GM19328 (cell line): ENCODE measurements at regions not wholly inside any gene's neighbourhood (a gene's known extent, or its start where the extent isn't known, plus 50 kb on each side); places are given as distances from the start of the nearest gene placed in this dataset.

Source experiments
- ATAC-seq: cut with Tn5 transposase; IDR thresholded peaks from one replicate; pipeline ENCODE4 v1.9.1; 2021; ENCODE audit warnings: mild to moderate bottlenecking, moderate library complexity; ENCODE audit not compliant: unreplicated experiment

DNA sequence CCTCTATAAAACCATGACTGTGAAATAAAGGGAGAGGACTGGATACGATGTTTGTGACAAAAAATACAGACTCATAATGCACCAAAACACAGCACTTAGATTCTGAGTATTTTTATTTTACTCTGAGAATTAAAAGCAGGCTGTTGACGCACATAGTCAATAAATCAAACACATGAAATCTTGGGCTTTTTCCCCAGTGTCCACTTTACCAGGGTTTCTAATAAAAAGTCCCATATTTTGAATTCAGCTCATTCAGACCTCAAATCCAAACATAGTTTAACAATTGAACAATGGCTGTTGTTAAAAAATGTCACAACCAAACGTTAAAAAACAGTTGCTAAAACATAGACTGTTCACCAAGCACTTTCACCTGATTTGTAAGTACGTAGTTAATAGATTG, 553.4 kb downstream of the LTN1 start:
- no peak for ATAC-seq

DNA sequence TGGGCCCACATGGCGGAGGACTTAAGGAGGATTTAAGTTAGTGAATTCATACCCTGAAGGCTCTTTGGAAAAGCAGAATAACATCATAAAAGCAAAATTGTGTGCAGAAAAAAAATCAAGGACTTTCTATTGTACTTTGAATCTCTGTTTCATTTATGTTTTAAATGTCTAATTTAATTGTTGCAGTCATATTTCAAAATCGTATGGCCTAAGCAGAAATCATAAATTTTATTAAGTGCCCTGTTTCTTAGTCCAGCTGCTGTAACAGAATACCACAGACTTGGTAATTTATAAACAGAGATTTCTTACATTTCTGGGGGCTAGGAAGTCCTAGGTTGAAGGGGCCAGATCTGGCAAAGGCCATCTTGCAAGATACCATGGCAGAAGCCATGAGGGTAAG, 555.6 kb downstream of the LTN1 start:
- ATAC-seq = no peak

DNA sequence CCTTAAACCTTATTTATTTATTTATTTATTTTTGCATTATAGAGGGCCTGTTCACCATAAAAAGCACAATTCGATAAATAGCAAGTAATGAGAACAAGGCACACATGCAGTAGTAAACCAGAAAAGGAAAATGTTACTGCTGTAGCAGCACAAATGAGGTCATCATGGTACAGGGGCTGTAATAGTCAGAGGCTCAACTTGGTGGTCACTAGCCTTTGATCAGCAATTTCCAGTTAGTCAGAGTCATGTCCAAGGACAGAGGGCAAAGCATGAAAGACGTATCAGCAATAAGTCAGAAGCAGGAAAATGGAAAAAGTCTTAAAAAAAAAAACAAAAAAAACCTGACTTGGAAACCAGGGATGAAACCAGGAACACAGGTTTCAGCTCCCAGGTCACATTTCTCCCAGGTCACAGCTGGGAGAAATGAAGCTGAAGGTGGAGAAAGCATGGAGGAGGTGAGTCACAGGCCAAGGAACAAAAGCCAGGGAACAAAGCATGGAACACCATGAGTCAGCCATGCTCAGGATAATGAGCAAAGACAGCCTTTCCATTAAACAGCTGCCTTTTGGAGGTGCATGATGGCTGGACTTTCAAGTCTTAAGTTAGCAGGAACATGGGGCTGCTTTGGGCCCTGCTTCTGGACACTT, 556.3 kb downstream of the LTN1 start:
- no peak for ATAC-seq

DNA sequence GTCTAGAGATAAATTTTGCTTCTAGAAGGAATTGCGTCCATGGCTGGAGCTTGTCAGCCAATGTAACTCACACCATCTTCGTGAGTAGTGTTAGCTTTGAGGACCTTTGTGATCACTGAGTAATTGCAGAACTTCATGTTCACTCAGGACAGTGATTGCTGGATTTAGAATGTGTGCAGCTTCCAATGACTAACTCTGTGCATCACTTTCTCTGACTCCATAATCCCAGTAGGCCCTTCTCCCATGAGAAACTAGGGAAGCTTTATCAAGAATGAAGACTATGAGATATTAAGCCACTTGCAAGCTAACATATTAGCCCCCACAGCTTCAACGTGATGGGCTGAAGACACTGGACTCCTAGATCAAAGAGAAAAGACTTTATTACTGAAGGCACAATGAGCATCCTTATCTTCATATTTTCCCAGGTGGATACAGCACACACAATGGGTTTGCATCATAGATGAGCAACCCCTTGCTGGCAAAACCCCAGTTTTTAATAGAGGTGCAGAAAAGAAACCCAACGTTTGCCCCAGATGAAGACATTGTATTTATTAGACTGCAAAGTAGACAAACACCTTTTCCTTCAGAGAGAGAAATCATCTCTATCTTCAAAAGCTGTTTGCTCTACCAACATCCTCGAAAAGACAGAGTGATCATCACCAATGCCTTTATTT, 561.0 kb downstream of the LTN1 start:
- no peak for ATAC-seq

DNA sequence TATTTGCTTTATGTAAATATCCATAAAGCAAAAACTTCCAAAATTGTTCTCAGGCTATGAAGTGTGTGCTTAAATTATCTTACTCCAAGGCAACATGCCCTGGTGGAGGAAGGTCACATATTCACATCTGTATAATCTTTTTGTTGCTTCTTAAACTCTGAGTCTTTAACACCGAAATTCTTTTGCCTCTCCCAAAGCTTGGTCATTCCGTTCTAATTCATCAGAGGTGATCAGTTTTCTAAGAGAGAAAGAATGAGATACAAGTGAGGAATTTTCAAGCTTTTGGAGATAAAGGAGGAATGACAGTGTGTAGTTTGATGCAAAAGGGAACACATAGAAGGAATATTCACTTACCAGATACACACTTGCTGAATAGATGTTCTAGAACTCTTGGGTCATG, 561.7 kb downstream of the LTN1 start:
- ATAC-seq = no peak

DNA sequence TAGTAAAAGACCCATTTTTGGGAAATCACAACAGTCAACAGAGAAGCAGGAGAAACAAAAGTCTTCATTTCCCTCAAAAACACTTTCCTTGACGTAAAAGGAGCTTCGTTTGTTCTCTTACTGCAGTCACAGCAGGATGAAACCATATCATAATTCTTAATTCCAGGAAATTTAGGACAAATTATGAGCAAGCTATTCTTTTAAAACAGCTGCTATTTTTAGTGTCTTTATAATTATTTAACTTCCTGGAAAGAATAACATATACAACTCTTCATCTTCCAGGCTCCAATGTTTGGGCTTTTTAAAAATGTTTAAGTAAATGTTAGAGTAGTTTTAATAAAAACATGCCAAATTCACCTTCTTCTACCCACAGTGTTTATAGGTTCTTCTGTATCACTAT, 563.5 kb downstream of the LTN1 start:
- ATAC-seq = no peak

DNA sequence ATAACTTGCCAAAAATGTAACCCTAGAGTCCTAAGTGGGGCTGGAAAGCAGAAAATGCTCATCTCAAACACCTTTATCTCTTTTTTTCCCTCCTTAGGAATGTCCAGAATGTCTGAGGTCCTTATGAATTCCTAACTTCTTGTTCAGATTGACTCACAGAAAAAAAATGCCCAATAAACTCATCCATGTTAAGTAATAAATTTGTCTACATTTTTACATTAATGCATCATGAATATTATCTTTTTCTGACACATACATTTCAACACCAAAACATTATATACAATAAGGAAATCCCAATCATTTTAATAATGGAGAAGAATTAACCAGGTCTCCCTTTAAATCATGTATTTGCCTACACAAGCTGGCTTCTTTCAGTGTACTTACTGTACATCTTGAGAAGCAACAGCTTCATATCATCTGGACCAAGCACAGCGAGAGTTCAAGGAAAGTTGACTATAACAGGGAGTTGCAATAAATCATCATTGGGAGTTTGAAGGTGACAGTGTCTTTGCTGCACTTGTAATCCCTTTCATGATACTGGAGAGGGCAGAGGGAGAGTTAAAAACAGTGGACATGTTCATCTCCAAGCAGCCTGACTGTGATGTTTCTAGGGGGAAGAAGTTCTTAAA, 565.2 kb downstream of the LTN1 start:
- ATAC-seq = no peak

DNA sequence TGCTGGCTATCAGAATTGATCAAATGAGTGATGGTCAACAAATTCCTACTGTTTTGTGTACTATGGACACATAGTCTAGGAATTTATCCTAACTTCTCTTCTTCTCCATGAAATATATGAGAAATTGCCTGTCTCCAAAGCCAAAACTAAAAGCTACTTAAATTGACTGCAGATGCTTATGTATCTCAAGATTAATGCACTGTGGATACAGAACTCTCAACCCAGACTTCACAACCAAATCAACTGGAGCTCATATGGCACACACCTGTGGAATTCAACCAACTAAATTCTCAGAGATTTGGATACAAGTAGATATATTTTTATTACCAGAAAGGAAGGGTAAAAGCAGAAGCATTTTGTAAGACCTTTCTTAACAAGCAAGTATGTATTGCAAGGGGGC, 566.1 kb downstream of the LTN1 start:
- ATAC-seq = no peak

DNA sequence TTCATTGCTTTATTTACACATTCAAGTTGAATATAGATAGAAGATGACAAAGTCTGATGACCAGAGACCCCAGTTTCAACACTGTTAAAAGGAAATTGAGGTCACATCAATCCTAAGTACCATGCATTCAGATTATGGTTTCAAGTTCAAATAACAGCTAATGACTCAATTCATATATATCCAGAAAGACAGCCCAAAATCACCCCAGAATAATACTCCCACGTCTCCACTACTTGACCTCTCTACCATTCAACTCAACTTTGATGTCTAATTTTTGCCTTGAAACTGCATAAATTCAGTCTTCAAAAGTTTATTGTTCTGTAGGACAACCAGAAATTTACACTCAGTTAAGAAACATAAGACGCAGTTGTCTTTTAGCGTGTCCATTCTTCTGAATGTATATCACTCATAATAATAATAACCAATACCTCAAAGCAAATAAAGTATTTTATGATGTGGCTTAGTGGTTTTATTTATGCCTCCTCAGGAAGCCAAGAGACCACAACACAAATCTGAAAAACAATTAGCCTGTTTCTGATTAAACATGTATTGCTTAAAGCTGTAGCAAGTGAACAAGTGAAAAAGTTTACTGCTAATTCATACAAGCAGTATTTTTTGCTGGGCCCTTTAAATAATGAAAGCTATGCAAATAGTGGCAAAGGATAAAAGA, 569.0 kb downstream of the LTN1 start:
- ATAC-seq = no peak

DNA sequence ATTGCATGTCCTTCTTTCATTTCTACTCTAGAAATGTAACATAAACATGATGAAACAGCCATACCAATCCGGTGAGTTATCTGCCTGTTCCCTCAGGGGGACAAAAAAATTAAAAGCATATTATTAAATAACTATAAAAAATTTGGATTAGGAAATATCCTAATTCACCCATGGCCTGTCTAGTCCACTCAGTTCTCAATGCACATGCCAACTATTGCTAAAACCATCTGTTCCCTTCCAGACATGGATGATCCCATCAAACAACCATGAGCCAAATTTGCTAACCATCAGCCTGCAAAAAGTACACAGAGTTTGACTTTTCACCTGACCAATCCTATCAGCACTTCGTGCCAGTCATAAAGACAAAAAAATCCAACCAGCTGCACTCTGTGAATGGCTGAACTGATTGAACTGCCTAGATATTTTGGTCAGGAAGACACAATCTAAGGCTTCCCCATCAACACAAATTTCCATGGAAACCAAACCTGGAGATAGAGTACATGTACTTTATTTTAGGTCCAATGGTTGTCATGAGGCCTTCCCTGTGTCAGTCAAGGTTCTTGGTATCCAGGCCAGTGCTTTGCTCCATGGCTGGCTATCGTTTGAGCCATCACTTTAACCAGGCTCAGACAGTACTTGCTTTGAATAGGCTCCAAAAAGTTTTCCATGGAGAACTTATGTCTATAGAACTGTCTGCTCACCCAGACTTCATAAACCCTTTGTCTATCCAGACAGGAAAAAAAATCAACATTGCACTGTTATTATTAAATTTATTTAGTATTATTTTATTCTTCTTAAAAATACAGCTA, 570.8 kb downstream of the LTN1 start:
- ATAC-seq = no peak

DNA sequence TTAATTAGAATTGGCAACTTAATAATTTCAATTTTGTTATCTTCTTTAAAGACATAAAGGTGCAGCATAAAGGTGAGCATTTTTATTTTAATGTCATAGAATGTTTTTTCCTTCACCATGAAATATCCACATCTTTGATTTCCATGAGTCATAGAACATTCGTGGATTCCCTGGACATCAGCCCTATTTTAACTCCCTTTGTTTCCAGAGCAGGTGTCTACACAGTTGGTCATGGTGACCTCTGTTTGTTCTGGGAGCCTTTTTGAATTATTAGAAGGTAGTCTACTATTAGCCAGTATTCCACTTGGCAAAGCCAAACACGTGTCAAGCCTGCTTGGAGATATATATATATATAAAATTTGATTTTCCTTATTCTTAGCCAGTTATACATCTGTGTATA, 572.9 kb downstream of the LTN1 start:
- ATAC-seq = no peak

DNA sequence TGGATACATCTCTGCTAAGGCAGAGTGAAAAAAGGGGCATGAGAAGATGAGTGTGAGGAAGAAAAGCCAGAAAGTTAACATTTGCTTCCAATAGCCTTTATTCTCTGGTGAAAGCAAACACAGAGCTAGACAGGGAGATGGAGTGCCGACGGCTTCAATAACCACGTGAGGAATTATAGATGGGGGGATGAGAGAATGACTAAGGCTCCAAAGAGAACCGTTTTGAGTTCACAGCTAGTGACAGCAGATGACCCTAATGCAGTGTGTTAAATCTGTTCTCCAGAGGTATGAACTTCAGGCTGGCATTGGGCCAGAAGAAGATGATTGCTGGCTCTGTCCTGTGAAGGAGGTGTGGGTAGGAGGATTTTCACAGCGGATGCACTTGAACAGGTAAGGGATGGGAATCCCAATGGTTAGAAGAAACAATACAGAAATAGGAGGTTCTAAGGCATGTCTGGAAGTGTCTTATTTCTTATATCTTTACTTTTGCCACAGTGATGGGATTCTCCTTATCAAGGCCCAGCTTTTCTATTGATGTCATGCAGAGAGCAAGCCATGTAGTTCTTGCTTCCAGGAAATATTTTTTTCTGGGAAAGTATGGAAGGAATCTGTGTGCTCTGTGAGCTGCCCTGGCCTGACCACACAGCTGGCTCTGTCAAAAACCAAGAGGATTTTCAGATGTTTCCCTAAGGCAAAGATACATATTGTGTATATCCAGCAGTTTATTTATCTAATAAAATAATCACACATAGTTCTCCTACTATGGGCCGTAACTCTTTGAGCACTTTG, 573.8 kb downstream of the LTN1 start:
- ATAC-seq = no peak

DNA sequence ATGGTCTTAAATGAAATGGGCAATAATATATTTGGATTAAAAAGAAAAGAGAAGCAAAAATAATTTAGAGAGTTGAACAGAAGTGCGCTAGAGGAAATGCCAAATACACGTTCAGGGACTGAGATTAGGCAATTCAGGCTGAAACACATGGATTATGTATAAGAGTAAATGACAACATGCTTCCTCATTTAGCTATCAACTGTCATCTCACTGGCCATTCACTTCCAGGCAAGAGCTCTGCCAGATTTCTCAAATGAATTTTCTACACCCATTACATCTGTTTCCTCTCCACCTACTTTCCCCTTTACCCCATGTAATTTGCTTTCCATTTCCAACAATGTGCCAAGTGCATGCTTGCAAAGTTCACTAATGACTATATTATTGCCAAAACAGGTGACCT, 582.4 kb downstream of the LTN1 start:
- no peak for ATAC-seq

DNA sequence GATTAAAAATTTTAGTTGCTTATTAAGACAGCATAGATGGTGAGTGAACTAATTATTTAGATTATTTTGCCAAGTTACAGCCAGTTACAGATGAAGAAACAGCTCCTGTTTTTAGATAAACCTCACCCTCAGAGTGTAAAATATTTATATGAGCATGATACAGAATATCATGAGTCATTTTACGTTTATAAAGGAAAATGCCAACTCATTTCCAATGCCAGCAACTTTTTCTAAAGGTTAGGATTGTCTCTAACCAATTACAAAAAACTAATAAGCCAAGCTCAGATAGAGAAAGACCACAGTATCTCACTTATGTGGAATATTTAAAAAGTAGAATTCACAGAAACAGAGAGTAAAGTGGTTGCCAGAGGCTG, 590.1 kb downstream of the LTN1 start:
- ATAC-seq = no peak

DNA sequence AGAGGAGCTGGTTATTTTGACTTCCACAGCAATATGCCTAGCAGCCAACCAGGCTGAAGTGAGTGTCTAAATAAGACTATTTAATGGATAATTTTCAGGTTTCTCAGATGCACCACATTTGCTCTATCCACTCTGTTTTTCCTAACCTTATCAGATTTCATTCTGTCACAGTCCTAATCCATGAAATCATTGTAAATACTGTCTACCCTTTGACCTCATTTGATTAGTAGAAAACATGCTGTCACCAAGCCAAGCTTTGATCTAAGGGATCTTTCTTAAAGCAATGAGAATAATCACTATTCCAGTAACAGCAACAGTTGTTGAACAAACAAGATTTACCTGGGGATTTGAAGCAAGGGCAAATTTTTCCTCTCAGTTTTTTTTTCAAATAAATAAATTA, 595.6 kb downstream of the LTN1 start:
- ATAC-seq = no peak

DNA sequence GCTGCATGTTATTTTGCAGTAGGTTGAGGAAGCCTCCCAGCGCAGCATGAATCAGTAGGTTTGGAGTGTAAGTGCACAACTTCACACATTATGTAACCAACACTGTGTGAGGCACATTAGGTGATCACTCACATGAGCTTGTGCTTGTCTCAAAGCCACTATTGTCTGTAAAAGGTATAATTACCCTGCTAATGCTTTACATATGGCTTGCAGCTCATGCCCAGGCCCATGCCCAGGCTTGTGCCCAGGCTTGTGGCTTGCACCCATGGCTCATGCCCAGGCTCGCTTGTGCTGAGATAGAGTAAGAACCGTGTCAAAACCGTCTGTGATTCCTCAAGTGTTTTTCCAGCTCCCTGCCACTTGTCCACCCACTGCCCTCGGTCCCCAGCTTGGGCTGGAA, 596.3 kb downstream of the LTN1 start:
- no peak for ATAC-seq

DNA sequence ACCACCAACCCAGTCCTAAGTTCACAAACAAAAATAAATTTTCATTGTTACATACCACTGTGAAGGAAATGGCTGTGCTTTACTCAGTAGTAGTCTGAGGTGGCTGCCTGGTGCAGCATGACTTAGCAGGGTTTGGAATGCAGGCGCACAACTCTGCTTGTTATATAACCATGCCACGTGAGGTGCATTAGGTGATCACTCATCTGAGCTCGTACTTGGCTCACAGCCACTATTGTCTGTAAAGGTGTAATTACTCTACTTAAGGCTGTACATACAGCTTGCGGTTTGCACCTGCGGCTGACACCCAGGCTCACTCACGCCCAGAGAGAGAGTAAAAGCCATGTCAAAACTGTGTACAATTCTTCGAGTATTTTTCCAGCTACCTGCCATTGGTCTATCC, 599.4 kb downstream of the LTN1 start:
- no peak for ATAC-seq

DNA sequence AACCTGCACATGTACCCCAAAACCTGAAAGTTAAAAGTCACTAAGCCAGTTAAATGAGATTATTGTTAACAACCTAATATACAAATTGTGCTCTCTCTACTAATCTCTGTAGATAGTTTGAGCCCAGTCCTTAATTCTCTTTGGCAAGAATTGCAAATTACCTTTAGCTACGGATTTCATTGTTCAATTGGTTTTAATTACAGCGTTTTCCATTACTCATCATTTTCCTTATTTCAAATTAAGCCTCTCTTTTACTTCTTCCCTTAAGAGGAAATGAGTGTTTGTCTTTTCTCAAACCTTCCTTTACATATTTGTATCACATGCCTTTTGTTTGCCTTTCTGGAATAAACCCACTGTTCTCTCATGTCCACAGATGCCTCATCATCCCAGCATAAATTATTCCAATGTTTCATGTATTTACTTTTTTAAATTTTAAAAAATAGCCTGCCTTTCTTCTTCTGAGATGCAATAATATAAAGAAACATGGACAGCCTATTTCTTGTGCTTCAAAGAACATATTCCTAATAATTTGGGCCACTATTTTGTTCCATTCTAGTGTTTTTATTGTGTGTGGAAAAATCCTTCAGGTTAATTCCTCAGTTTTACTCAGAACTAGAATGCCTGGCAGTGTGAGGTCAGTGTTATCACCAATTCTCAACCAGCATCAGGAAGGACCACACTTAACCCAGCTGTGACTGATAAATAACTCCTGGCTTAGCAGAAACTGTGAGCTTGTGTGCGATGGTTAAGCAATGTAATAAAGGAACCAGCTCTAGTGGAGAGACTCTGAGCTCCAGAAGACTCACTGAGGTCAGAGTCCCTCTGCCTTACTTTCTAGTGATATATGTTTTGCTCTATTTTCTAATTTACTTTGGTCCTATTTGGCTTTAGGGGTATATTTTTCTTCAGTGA, 600.5 kb downstream of the LTN1 start:
- no peak for ATAC-seq

DNA sequence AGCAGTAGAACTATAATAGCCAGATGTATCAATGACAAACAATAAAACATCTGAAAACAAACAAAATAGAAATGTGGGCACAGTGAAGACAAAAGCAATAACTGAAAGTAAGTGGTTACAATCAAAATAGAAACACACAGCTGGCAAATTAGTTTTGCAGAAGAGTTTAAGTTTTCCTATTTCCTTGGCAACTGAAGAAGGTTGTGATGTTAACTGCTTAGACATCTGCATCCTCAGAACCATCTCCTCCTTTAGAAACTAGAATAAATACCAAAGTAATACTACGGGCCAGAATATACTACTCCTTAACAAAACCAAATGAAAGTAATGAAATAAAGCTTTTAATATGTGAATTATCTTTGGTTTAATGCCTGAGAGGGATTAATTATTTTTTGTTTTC, 605.5 kb downstream of the LTN1 start:
- peak; percentile 57 for ATAC-seq
